HUES64 (cell line): ENCODE measurements at regions not wholly inside any gene's neighbourhood (a gene's known extent, or its start where the extent isn't known, plus 50 kb on each side); places are given as distances from the start of the nearest gene placed in this dataset.
"Not testable (repeated sequence)": the region's sequence is repeated elsewhere in the genome, so short reads cannot be mapped to it uniquely, and the experiment has no call there.

Experiments used
- H3K27ac ChIP-seq: 2 replicates; pipeline ENCODE4 v1.7.0; 2013; ENCODE audit warnings: low read depth, low read length, inconsistent platforms
- H3K27me3 ChIP-seq: 2 replicates; pipeline ENCODE4 v1.6.1; 2013; ENCODE audit warnings: mild to moderate bottlenecking, low read length; ENCODE audit not compliant: insufficient read depth
- H3K36me3 ChIP-seq: 2 replicates; pipeline ENCODE4 v1.6.1; 2013; ENCODE audit warnings: mild to moderate bottlenecking, low read length; ENCODE audit not compliant: insufficient read depth
- H3K4me1 ChIP-seq: 2 replicates; pipeline ENCODE4 v1.6.1; 2013; ENCODE audit warnings: mild to moderate bottlenecking, low read length, moderate library complexity; ENCODE audit not compliant: insufficient read depth
- H3K4me3 ChIP-seq: 2 replicates; pipeline ENCODE4 v1.5.1; 2013; ENCODE audit warnings: mild to moderate bottlenecking, low read length, moderate library complexity
- H3K9ac ChIP-seq: 2 replicates; pipeline ENCODE4 v1.6.1; 2013; ENCODE audit warnings: mild to moderate bottlenecking, low read depth, low read length
- H3K9me3 ChIP-seq: 2 replicates; pipeline ENCODE4 v1.6.1; 2013; ENCODE audit warnings: low read depth, low read length; ENCODE audit not compliant: insufficient read depth
- WGBS: fragments of 150-250, 120-280 bp; methylation state at CpG from one replicate; pipeline ENCODE4 v1.1.7; 2013; ENCODE audit warnings: missing lambda C conversion rate; 5-methylcytosine and 5-hydroxymethylcytosine counted together

DNA sequence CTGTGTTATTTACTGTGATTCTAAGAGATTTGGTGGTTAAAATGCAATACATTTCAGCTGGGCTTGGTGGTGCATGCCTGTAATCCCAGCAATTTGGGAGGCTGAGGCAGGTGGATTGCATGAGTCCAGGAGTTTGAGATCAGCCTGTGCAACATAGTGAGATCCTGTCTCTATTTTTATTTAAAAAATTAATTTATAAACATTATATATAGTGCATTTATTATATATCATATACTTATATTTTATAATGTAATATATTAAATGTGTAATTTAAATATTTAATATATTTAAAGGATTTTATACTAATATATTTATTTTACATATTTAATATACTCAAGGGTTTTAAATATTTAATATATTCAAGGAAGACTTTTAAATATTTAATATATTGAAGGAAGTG lies 402.8 kb upstream of the PCDH15 start:
- Histone ChIP-seq H3K9me3 (no peaks in the 10 kb centered on the region), H3K9ac (no peak overlapping the region), H3K4me3 (no peak overlapping the region), H3K27me3 (no peaks in the 10 kb centered on the region), H3K27ac (no peak overlapping the region), H3K4me1 (no peaks in the 10 kb centered on the region), H3K36me3 (no peaks in the 10 kb centered on the region)

DNA sequence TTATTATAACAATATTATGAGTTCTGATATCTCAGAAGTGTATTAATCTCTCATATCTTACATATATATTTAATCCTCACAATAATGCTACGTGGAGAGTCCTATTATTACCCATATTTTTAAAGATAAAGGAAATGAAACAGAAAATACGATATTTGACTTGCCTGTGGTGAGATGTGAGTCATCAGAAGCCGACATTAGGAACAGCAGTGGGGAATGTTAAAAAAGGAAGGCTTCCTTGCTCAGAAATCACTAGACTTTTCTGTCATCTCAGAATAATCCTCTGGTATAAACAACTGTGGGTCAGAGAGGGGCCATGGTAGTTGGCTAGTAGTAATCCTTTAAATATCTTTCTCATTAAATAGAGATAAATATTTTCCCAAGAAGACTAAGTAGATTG lies 402.3 kb upstream of the PCDH15 start:
- Histone ChIP-seq H3K27ac (no peak overlapping the region), H3K27me3 (no peaks in the 10 kb centered on the region), H3K4me1 (no peaks in the 10 kb centered on the region), H3K9me3 (no peaks in the 10 kb centered on the region), H3K36me3 (no peaks in the 10 kb centered on the region), H3K9ac (no peak overlapping the region), H3K4me3 (no peak overlapping the region)
- WGBS: 100% methylated on average over 2 of the region's 3 CpGs

DNA sequence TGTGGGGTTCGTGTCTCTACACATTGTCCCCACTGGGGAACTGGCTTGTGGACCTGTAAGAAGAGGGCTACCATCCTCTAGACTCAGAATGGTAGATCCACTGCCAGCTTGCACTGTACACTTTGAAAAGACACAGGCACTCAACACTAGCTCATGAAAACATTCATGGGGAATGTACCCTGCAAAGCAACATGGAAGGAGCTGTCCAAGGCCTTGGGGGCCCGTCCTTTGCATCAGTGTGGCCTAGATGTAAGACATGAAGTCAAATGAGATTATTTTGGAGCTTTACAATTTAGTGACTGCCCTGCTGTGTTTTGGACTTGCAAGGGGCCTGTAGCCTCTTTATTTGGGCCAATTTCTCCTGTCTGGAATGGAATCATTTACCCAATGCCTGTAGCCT lies 399.0 kb upstream of the PCDH15 start:
- Histone ChIP-seq H3K27me3 (no peaks in the 10 kb centered on the region), H3K27ac (no peak overlapping the region), H3K4me1 (no peaks in the 10 kb centered on the region), H3K36me3 (no peaks in the 10 kb centered on the region), H3K9ac (no peak overlapping the region), H3K4me3 (no peak overlapping the region), H3K9me3 (no peaks in the 10 kb centered on the region)
- WGBS: 84% methylated on average over 2 of the region's 2 CpGs

DNA sequence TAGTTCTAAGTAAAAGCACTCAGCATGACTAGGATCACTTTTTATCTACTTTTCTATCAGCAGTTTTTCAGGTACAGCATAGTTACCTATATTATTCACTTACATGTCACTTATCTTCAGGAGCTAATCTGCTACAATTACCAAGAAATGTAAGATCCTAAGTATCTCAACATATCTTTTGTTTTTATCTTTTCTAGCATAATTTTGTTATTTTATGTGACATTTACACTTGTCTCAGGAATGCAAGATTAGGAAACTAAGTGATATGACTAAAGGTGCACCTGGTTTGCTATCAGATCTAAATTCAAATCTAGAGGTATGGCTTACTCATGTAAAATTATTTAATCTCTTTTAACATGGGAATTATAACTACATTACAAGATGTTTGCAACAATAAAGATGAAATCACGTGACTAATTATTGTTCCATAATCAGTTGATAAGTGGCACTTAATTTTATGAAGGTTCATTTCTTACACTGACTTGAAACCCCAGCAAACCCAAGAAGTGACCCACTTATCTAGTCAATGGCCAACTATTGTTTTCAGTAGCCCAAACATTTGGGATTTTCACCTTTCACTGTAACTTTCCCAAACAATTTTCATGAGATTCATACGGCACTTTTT lies 390.3 kb upstream of the PCDH15 start:
- Histone ChIP-seq H3K27ac (no peak overlapping the region), H3K9ac (no peak overlapping the region), H3K36me3 (no peaks in the 10 kb centered on the region), H3K4me3 (no peak overlapping the region), H3K27me3 (no peaks in the 10 kb centered on the region), H3K9me3 (no peaks in the 10 kb centered on the region), H3K4me1 (no peaks in the 10 kb centered on the region)
- WGBS: 90% methylated on average over 2 of the region's 2 CpGs

DNA sequence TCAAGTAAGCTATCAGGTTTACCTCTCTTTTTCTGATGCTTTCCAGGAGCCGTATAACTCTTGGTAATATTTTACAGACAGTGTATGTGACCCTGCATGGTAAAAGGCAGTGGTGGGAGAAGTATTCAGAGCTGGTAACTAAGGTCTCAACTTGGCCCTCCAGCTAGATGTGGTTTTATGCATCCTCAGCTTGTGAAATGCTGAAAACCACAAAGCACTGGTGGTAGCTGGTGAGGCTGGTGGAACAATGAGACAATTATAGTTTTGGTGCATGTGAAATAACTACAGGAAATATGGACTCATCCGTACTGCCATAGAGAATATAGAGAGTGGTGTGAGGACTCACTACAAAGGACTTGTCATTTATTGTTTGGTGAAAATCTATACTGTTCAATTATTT lies 383.0 kb upstream of the PCDH15 start:
- no peaks in the 10 kb centered on the region for H3K27me3 ChIP-seq
- H3K4me1 ChIP-seq: no peaks in the 10 kb centered on the region
- H3K4me3 ChIP-seq: no peak overlapping the region
- H3K27ac ChIP-seq: no peak overlapping the region
- 93% methylated on average over 2 of the region's 2 CpGs for WGBS
- no peak overlapping the region for H3K9ac ChIP-seq
- H3K9me3 ChIP-seq: peaks cover 9% of the 10 kb centered on the region
- H3K36me3 ChIP-seq: no peaks in the 10 kb centered on the region

DNA sequence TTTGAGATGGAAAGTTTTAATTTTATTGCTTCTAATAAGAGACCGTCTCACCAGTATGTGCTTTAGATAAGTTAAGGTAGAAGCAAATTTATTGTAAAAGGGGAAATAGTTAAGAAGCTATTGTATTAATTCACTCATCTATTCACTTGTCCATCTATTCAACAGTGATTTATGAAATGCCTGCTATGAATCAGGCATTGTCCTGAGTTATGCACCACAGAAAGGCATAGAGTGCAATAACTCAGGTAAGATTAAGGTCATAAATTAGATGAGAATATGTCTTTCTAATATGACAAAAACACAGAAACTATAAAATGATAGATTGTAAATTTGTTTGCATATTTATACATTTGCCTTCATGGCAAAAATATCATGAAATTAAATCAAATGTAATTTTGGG lies 379.3 kb upstream of the PCDH15 start:
- Histone ChIP-seq H3K27me3 (no peaks in the 10 kb centered on the region), H3K9ac (no peak overlapping the region), H3K36me3 (no peaks in the 10 kb centered on the region), H3K4me3 (no peak overlapping the region), H3K4me1 (no peaks in the 10 kb centered on the region), H3K9me3 (peaks cover 12% of the 10 kb centered on the region), H3K27ac (no peak overlapping the region)
- 100% methylated on average over 1 of the region's 1 CpG for WGBS

DNA sequence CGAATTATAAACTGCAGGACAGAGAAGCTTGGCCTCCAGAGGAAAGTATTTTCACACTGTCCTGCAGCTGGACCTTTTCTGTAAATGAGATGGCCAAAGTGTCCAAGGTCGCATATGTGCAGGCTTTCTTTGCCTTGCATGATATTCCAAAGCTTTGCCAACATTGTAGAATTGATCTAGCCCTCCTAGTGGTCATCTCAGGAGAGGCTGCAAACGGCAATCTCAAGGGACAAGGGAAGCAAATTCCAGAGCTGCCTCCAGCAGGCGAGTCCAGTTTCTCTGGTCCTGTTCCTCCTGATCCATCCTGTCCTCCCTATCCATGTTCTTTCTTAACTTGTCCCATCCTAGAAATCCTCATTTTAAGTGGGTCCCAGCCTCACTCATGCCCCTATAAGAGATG lies 373.4 kb upstream of the PCDH15 start:
- no peak overlapping the region for H3K27ac ChIP-seq
- peaks cover 7% of the 10 kb centered on the region for H3K9me3 ChIP-seq
- H3K4me1 ChIP-seq: peaks cover 14% of the 10 kb centered on the region
- WGBS: 61% methylated on average over 4 of the region's 4 CpGs
- H3K36me3 ChIP-seq: no peaks in the 10 kb centered on the region
- no peak overlapping the region for H3K4me3 ChIP-seq
- no peak overlapping the region for H3K9ac ChIP-seq
- H3K27me3 ChIP-seq: no peaks in the 10 kb centered on the region

- H3K4me3 ChIP-seq: no peak overlapping the region
- H3K36me3 ChIP-seq: no peaks in the 10 kb centered on the region
- no peaks in the 10 kb centered on the region for H3K9me3 ChIP-seq
- H3K9ac ChIP-seq: no peak overlapping the region
- H3K27ac ChIP-seq: no peak overlapping the region
- H3K4me1 ChIP-seq: peaks cover 14% of the 10 kb centered on the region
- WGBS: no CpG with 5 or more reads among the region's 1 CpG
- H3K27me3 ChIP-seq: no peaks in the 10 kb centered on the region
Measured at GRCh38 chr10:55169493-55169892, 368.5 kb upstream of the PCDH15 start.

DNA sequence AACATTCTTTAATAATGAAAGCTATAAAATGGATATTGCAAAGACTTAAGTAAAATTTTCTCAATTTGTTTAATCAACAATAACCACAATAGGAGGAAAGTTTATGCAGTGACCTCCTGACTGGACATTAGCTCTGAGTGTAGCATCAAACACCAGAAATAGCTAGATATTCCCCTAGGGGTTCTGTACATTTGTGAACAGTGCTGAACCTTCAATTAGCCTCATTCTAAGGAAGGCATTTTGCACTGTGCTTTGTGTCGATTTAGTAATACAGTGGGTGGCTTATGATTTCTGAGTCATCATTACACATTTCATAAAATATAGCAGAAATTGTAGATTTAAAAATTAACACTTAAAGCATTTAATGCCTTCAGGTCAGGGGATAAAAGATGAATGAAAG lies 367.3 kb upstream of the PCDH15 start:
- Histone ChIP-seq H3K27me3 (no peaks in the 10 kb centered on the region), H3K36me3 (no peaks in the 10 kb centered on the region), H3K4me1 (peaks cover 7% of the 10 kb centered on the region; the same call in 1 of the 2 replicates), H3K9me3 (no peaks in the 10 kb centered on the region), H3K27ac (no peak overlapping the region), H3K4me3 (no peak overlapping the region), H3K9ac (no peak overlapping the region)
- no CpG with 5 or more reads among the region's 1 CpG for WGBS

GRCh38 chr10:55163388-55163979 lies 362.5 kb upstream of the PCDH15 start:
- Histone ChIP-seq H3K4me3 (no peak overlapping the region), H3K9me3 (no peaks in the 10 kb centered on the region), H3K4me1 (peaks cover 13% of the 10 kb centered on the region), H3K9ac (no peak overlapping the region), H3K27ac (no peak overlapping the region), H3K27me3 (no peaks in the 10 kb centered on the region), H3K36me3 (no peaks in the 10 kb centered on the region)
- 98% methylated on average over 6 of the region's 6 CpGs for WGBS

DNA sequence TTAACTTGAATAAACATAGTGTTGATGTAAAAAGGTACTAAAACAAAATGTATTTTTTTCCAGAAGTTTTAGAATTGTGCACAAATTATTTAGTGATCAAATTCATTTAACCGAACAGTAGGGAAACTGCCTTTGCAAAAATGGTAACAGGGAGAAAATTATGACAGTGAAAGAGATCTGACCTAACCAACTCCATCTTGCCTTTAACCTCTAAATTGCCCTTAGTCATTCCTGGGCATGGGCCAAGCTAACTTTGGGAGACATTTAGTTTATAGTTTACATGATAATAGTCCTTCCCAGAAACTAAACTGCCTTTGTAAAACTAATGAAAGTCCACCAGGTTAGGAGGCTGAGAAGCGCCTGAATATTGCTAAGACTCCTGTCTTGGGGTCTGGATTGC lies 361.3 kb upstream of the PCDH15 start:
- not testable (repeated sequence) for H3K27ac ChIP-seq, H3K36me3 ChIP-seq, H3K27me3 ChIP-seq, H3K4me3 ChIP-seq, H3K9ac ChIP-seq, H3K9me3 ChIP-seq
- peaks cover 13% of the 10 kb centered on the region for H3K4me1 ChIP-seq
- WGBS: 91% methylated on average over 1 of the region's 2 CpGs
